SHP77 (cell line): ENCODE measurements at regions not wholly inside any gene's neighbourhood (a gene's known extent, or its start where the extent isn't known, plus 50 kb on each side); places are given as distances from the start of the nearest gene placed in this dataset.
"Not testable (repeated sequence)": the region's sequence is repeated elsewhere in the genome, so short reads cannot be mapped to it uniquely, and the experiment has no call there.

ENCODE experiments used
- DNase-seq, 2 experiments: peaks; one replicate each; lab custom pipeline; 2025; lab: John Stamatoyannopoulos, UW

DNA sequence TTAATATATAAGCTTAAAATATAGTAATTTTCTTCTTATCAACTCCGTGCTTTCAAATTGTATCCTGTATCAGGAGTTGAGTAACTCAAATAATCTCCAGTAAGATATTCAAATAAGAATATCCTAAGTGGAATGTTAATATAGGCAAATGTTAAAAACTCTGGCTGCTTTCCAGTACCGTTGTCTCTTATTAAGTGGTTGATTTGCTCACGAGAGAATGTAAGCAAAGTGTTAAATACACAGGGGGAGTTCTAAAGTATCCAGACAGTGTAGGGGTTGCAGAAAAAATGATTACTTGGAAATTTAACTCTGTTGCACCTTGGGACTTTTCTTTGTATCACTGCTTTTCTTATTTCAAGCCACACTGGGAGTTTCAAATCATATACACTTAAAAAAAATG is 478.9 kb upstream of the TBL1XR1 start:
- DNase-seq = no peak

GRCh38 chr3:177676947-177677587 is 479.8 kb upstream of the TBL1XR1 start:
- DNase-seq = no peak

DNA sequence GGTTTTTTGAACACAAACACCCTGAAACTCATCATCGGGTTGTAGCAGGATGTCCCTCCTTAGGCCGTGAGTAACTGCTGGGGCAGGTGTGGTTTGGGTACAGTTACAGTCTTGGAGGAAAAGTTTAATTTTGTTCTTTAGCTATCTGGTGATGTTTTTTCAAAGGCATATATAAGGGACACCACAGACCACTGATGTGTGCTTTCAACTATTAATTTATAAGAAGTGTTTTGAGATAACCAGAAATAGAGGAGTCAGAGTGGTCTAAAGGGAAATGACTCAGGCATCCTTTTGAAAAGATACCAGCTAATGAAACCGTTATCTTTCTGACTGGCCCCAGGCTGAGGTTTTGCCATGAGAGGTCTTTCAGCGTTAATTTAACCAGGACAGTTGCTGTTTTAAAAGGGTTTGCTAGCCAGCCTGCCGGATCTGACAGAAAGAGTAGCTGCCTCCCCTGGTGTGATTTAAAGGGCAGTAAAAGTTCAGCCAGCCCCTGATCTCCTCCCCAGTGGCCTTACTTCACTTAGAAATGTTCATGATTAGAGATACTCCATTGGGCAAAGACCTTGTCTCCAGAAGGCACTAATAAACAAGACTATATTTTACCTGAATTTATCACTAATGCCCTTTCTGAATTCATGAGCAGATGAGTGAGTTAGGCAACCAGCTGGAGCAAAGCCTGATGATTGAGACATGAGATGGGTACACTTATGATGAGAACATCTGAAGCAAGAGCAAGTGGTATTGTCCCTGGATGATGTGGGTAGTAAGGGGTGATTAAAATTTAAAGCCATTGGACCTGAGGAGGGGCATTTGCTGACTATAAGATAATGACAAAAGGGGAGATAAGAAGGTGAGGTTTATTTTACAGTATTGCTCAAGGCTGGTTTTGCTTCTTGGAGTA is 482.5 kb upstream of the TBL1XR1 start:
- DNase-seq = no peak

- no peak for DNase-seq
Measured at GRCh38 chr3:177680472-177680821, 483.2 kb upstream of the TBL1XR1 start.

- no peak for DNase-seq
Measured at GRCh38 chr3:177681156-177681555, 483.9 kb upstream of the TBL1XR1 start.

GRCh38 chr3:177681852-177682251 is 484.6 kb upstream of the TBL1XR1 start:
- DNase-seq = no peak

GRCh38 chr3:177683586-177683985 is 486.3 kb upstream of the TBL1XR1 start:
- no peak for DNase-seq

DNA sequence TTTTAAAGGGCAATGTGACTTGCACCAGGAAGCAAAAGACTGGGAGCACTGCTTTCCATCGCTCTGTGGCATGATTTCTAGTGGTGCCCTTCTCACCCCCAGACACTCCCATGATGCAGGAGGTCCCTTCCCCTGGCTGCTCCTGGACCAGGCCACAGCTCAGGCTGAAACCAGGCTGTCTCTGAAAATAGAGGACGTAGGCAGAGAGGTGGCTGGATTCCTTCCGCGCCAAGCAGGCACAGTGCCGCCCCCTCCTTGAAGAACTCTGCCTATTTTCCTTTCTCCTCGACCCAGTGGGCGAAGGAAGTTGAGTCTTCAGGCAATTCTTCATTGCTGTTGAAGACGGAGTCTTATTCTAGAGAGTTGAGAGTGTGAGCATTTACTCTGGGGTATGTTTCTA is 489.4 kb upstream of the TBL1XR1 start:
- DNase-seq = no peak

DNA sequence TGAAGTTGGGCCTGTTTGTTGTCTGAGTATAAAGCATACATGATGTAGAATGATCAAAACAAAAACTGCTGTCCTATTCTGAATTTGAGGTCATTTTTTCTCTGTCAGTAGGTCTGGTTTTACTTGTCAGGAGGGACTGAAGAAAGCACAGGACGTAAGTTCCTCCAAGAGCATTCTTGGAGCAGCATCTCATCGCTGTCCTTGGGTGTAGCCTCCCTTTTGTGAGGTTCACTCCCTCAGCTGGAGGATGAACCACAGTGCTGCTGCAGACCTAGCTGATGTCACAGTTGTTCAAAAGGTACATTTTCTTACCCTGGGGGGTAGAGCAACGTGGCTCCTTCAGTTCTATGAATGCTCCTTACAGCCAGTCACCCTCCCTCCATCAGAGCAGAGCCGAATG is 490.0 kb upstream of the TBL1XR1 start:
- DNase-seq = no peak

- no peak for DNase-seq
Measured at GRCh38 chr3:177688152-177688551, 490.9 kb upstream of the TBL1XR1 start.

- DNase-seq = no peak
Measured at GRCh38 chr3:177689077-177689476, 491.8 kb upstream of the TBL1XR1 start.

DNA sequence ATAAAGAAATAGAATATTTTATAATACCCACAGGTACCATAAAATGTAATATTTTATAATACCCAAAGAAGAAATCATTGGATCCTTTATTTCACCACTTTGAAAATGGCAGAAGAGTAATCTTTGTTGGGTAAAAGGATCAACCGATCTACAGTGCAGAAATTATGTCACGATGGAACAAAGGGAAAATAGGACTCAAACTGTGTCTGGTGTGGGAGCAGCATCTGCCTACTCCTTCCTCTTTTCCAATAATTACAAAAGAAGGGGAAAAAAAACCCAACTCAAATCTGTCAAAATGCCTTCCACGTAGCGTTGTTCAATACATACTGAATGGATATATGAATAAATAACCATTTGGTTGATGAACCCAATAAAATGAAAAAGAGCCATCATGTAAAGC is 492.6 kb upstream of the TBL1XR1 start:
- DNase-seq = no peak

GRCh38 chr3:177690306-177690705 is 493.0 kb upstream of the TBL1XR1 start:
- no peak for DNase-seq

DNA sequence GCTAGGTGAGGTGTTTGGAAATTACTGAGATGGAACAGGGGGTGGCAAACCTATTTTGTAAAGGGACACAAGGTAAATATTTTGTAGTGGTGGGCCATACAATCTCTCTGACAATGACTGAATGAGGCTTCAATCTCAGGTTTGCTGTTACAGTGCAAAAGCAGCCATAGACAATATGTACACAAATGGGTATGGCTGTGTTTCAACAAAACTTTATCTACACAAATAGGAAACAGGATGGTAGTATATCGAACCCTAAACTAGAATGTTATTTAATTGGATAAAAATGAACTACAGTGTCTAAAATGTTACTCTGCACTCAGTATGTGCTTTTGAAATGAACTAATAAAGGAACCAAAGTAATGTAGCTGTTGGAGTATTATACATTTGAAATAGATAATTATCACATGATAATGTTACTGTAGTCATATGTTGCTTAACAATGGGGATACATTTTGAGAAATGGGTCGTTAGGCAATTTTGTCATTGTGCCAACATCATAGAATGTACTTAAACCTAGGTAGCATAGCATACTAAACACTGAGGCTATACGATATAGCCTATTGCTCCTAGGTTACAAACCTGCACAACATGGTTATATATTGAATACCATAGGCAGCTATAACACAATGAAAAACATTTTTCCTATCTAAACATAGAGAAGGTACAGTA is 495.2 kb upstream of the TBL1XR1 start:
- DNase-seq = no peak

DNA sequence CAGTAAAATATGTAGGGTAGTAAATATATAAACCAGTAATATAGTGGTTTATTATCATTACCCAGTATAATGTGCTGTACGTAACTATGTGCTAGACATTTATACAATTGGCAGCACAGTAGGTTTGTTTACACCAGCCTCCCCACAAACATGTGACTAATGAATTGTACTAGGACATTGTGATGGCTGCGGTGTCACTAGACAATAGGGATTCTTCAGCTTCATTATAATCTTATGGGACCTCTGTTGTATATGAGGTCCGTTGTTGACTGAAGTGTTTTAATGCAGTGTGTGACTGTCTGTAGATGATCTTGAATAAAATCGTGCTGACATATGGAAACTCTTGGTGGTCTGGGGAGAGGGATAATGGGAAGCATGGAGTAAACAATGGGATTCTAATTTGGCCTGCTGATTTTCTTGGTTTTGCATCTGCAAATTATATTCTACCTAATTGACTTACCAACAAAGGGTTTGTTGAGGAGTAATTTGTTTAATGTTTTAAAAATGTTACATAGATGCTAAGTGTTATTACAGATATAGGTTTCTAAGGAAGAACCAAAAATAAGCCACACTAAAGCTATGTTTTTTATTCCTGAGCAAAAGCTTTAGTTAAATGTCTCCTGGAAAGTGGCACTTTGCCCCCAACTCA is 496.5 kb upstream of the TBL1XR1 start:
- no peak for DNase-seq

DNA sequence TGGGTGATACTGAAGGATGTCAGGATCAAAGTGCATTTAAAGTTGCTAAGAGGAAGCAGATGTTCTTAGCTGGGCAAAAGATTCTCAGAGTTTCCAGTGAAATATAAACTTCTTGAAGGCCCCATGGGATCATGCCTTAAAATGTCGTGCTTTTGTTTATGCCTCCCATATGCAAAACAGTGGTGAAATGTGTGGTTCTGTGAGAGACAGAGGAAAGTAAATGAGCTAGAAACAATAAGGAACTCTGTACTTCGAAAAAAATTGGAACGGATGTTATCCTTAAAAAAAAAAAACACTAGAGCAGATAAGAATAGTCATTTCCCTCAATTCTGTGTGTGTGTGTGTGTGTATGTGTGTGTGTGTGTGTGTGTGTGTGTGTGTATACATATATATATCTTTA is 497.0 kb upstream of the TBL1XR1 start:
- no peak for DNase-seq

- no peak for DNase-seq
Measured at GRCh38 chr3:177694951-177695350, 497.7 kb upstream of the TBL1XR1 start.

GRCh38 chr3:177700117-177700516 is 502.8 kb upstream of the TBL1XR1 start:
- no peak for DNase-seq

GRCh38 chr3:177703788-177704187 is 506.5 kb upstream of the TBL1XR1 start:
- DNase-seq = no peak

DNA sequence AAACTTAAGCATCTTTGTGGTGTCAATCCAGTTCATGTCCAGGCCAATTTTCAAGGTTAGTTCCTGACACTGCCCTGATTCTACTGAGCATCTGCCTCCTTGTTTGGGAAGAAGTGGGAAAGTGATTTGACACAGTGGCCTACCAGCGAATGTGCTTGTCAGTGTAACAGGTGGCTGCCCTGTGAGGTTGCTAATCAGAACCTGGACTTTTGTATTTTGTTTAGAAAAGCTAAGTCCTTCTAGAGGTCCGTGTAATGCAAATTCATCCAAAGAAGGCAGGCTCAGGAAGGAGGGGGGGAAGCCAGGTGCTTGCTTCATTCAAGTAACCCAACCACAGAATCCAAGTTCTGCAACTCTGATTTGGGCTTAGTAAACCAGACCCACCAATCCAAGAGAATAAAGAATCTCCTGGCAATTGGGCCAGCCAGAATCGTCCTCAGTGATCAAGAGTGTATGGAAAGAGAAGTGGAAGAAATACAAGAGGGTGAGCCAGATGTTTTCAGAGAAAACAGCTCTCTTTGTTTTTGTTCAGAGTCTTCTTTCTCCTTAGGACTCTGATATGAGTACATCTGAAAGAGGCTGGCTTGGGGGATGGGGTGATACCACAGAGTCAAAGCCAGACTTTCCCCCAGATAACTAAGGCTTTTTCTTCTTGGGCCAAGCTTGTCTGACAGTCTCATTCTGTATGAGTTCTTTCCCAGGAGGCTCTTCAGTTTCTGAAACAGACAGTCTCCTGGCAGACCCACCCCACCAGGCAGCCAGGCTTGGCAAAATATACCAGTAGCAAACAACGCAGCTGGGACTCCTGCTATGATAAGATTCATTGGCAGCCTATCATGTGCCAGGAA is 508.9 kb upstream of the TBL1XR1 start:
- DNase-seq = no peak

DNA sequence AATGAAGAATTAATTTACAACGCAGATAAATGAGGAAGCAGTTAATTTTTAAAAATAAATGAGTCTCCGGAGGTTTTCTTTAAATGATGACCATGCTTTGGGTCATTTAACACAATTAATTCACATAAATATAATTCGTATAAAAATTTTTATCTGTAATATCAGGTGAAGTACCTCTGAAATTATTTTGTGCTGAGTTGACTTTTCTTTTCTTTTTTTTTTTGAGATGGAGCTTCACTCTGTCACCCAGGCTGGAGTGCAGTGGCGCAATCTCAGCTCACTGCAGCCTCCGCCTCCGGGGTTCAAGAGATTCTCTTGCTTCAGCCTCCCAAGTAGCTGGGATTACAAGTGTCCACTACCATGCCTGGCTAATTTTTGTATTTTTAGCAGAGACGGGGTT is 512.2 kb upstream of the TBL1XR1 start:
- not testable (repeated sequence) for DNase-seq

GRCh38 chr3:177710506-177710905 is 513.2 kb upstream of the TBL1XR1 start:
- no peak for DNase-seq
